A549 (cell line): ENCODE measurements at regions not wholly inside any gene's neighbourhood (a gene's known extent, or its start where the extent isn't known, plus 50 kb on each side); places are given as distances from the start of the nearest gene placed in this dataset.

Source experiments
- ATAC-seq, 2 experiments: fragments of 200-7000 bp in 1 of 2; fragments of >200 bp in 1 of 2; cut with Nextera tagmentation in 1 of 2; cut with Tn5 transposase in 1 of 2; 3 replicates each; pipeline versions ENCODE4 v1.8.0 to v1.9.1; 2018 to 2020; ENCODE audit warnings: mild to moderate bottlenecking in 1 of 2, moderate library complexity in 1 of 2
- CTCF ChIA-PET: fragments of 300-600 bp; sonication (Branson Sonifier 250); formaldehyde crosslinking; extraction: SDS; loops from one replicate; lab custom pipeline; 2021; ENCODE audit warnings: antibody characterized with exemption, inconsistent platforms; lab: Yijun Ruan, JAX
- POLR2A ChIA-PET: fragments of 350-600 bp; formaldehyde crosslinking; extraction: SDS; loops from one replicate; lab custom pipeline; 2021; ENCODE audit warnings: antibody characterized with exemption, inconsistent platforms; lab: Yijun Ruan, JAX
- DNase-seq, 2 experiments: peaks; one replicate each; pipeline versions ENCODE4 v3.0.0 to v3.0.0-alpha.2; 2011 to 2016; ENCODE audit warnings: low read depth in 1 of 2, low spot score in 1 of 2
- FAIRE-seq: peaks from 2 replicates; lab custom pipeline; 2011; peaks lifted over from hg19 to GRCh38; lab: Jason Lieb, UNC
- H3K27ac ChIP-seq, 2 experiments: fragments of >200 bp; sonication (Bioruptor Twin); formaldehyde crosslinking; 3 replicates each; pipeline ENCODE4 v1.5.1; 2016 to 2017
- H3K4me1 ChIP-seq: fragments of >200 bp; sonication (Bioruptor Twin); formaldehyde crosslinking; 3 replicates; pipeline ENCODE4 v1.6.1; 2016
- H3K4me2 ChIP-seq: fragments of >200 bp; sonication (Bioruptor Twin); formaldehyde crosslinking; 3 replicates; pipeline ENCODE4 v1.6.1; 2016
- H3K4me3 ChIP-seq: fragments of >200 bp; sonication (Bioruptor Twin); formaldehyde crosslinking; 3 replicates; pipeline ENCODE4 v1.5.1; 2016
- H3K9me3 ChIP-seq: fragments of >200 bp; sonication (Bioruptor Twin); formaldehyde crosslinking; 3 replicates; pipeline ENCODE4 v1.6.1; 2016
- CHD4 ChIP-seq: fragments of 200-600 bp; sonication (generic); IDR thresholded peaks from 2 replicates; pipeline ENCODE4 v1.6.1; 2016; ENCODE audit warnings: antibody characterized with exemption, mild to moderate bottlenecking, borderline replicate concordance
- CTCF ChIP-seq: fragments of >200 bp; sonication (Bioruptor Twin); formaldehyde crosslinking; IDR thresholded peaks from 3 replicates; pipeline ENCODE4 v1.5.1; 2016
- EP300 ChIP-seq, 2 experiments: fragments of >200 bp; sonication (Bioruptor Twin); formaldehyde crosslinking; IDR thresholded peaks; 2 replicates in 1 of 2; 3 replicates in 1 of 2; pipeline ENCODE4 v1.6.1; 2016 to 2017
- FOSB ChIP-seq: fragments of 250-450 bp; sonication (Bioruptor Pico); IDR thresholded peaks from 2 replicates; pipeline ENCODE4 v1.5.0; 2020; ENCODE audit warnings: mild to moderate bottlenecking, moderate library complexity
- GATA3 ChIP-seq: IDR thresholded peaks from 2 replicates; pipeline ENCODE4 v1.6.1; 2012; ENCODE audit warnings: borderline replicate concordance
- HDAC2 ChIP-seq: fragments of 200-600 bp; sonication (generic); IDR thresholded peaks from 2 replicates; pipeline ENCODE4 v1.6.1; 2016
- HEYL ChIP-seq: fragments of 250-450 bp; sonication (Bioruptor Pico); IDR thresholded peaks from 2 replicates; pipeline ENCODE4 v1.8.0; 2021; ENCODE audit warnings: mild to moderate bottlenecking, moderate library complexity
- KDM5A ChIP-seq: fragments of 200-600 bp; sonication (generic); IDR thresholded peaks from 2 replicates; pipeline ENCODE4 v1.6.1; 2016; ENCODE audit warnings: antibody characterized with exemption, mild to moderate bottlenecking
- NFE2L2 ChIP-seq: fragments of 150-350 bp; conservative IDR thresholded peaks from 2 replicates; pipeline ENCODE4 v1.6.1; 2014; ENCODE audit warnings: low read length
- NR3C1 ChIP-seq: fragments of >200 bp; sonication (Bioruptor Twin); formaldehyde crosslinking; IDR thresholded peaks from 3 replicates; pipeline ENCODE4 v1.6.1; 2017
- RAD21 ChIP-seq, 2 experiments: fragments of >200 bp in 1 of 2; sonication (Bioruptor Twin) in 1 of 2; formaldehyde crosslinking in 1 of 2; IDR thresholded peaks in 1 of 2; conservative IDR thresholded peaks in 1 of 2; 2 replicates in 1 of 2; 3 replicates in 1 of 2; pipeline ENCODE4 v1.6.1; 2012 to 2018; ENCODE audit warnings: inconsistent platforms in 1 of 2
- RCOR1 ChIP-seq: fragments of 150-350 bp; IDR thresholded peaks from 2 replicates; pipeline ENCODE4 v1.6.1; 2014; ENCODE audit warnings: antibody characterized with exemption, low read length, low read depth
- RNF2 ChIP-seq: fragments of 200-600 bp; sonication (generic); IDR thresholded peaks from 2 replicates; pipeline ENCODE4 v1.6.1; 2016; ENCODE audit warnings: low read depth, mild to moderate bottlenecking, antibody characterized with exemption, moderate library complexity, borderline replicate concordance
- ZC3H11A ChIP-seq: fragments of 450-650 bp; IDR thresholded peaks from 2 replicates; pipeline ENCODE4 v1.6.1; 2014; ENCODE audit warnings: antibody characterized with exemption, mild to moderate bottlenecking
- ZFP36 ChIP-seq: fragments of 450-650 bp; IDR thresholded peaks from 2 replicates; pipeline ENCODE4 v1.6.1; 2014; ENCODE audit warnings: borderline replicate concordance; ENCODE audit not compliant: partially characterized antibody
- WGBS: methylation state at CpG from one replicate; pipeline ENCODE4 v1.1.6; 2017; ENCODE audit errors: missing lambda C conversion rate; 5-methylcytosine and 5-hydroxymethylcytosine counted together
- TF ChIP-seq, protein P1 (sequence below): fragments of >200 bp; sonication (Bioruptor Twin); formaldehyde crosslinking; IDR thresholded peaks from 3 replicates; pipeline ENCODE4 v1.6.1; 2016
- TF ChIP-seq, protein P2 (sequence below): fragments of 200-600 bp; sonication (generic); IDR thresholded peaks from 2 replicates; pipeline ENCODE4 v1.6.1; 2016; ENCODE audit warnings: antibody characterized with exemption, mild to moderate bottlenecking, moderate library complexity

DNA sequence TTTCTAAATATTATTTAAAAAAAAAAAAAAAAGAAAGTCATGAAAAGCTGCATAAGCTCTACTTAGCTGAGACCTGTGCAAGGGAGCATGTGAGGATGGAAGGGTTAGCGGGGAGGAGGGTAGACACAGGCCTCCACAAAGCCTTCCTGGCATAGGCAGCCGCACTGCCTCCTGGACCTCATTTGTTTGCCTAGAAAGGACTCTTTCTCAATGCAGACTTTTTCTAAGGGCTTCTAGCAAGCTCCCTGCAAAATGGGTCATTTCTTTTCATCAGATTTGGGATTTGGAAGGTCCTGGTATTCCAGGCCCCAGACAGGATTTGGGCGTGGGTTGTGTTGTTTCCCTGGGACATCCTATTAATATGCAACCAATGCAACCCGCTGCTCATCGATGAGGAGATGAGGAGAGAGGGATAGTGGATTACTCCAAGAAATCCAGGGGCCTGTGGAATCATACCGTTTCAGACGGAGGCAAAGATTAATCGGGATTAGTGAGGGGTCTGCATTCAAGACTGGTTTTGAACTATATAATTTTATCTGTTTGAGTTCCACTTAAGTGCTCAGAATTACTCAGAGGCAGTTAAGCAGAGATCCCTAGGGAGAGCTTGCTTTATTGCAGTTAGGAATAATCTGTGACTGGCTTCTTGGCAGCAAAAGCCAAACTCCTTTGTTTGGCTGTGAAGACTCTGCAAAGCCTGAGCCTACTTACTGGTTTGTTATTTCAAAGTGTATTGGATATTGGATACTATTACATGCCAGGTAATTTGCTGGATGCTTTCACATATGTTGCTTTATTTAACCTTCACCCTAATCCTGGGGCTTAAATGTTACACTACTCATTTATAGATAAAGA, 106.9 kb upstream of the NAV2 start:
- no peak for FAIRE-seq
- 84% methylated on average over 8 of the region's 8 CpGs for WGBS
- Histone ChIP-seq H3K4me2 (no peak overlapping the region), H3K4me3 (no peak overlapping the region), H3K9me3 (no peaks in the 10 kb centered on the region), H3K27ac (no peak overlapping the region)
- ATAC-seq: no peak
- TF ChIP-seq CTCF: no peak
- no peak for TF ChIP-seq GATA3
- TF ChIP-seq RNF2: no peak
- TF ChIP-seq ZFP36: no peak
- no peak for TF ChIP-seq HDAC2
- TF ChIP-seq NFE2L2: no peak
- no peak for TF ChIP-seq ZC3H11A
- no peak for TF ChIP-seq CHD4
- TF ChIP-seq, protein P1, sequence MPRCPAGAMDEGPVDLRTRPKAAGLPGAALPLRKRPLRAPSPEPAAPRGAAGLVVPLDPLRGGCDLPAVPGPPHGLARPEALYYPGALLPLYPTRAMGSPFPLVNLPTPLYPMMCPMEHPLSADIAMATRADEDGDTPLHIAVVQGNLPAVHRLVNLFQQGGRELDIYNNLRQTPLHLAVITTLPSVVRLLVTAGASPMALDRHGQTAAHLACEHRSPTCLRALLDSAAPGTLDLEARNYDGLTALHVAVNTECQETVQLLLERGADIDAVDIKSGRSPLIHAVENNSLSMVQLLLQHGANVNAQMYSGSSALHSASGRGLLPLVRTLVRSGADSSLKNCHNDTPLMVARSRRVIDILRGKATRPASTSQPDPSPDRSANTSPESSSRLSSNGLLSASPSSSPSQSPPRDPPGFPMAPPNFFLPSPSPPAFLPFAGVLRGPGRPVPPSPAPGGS: no peak
- TF ChIP-seq HEYL (CRISPR knock-in tag): no peak
- TF ChIP-seq, protein P2, sequence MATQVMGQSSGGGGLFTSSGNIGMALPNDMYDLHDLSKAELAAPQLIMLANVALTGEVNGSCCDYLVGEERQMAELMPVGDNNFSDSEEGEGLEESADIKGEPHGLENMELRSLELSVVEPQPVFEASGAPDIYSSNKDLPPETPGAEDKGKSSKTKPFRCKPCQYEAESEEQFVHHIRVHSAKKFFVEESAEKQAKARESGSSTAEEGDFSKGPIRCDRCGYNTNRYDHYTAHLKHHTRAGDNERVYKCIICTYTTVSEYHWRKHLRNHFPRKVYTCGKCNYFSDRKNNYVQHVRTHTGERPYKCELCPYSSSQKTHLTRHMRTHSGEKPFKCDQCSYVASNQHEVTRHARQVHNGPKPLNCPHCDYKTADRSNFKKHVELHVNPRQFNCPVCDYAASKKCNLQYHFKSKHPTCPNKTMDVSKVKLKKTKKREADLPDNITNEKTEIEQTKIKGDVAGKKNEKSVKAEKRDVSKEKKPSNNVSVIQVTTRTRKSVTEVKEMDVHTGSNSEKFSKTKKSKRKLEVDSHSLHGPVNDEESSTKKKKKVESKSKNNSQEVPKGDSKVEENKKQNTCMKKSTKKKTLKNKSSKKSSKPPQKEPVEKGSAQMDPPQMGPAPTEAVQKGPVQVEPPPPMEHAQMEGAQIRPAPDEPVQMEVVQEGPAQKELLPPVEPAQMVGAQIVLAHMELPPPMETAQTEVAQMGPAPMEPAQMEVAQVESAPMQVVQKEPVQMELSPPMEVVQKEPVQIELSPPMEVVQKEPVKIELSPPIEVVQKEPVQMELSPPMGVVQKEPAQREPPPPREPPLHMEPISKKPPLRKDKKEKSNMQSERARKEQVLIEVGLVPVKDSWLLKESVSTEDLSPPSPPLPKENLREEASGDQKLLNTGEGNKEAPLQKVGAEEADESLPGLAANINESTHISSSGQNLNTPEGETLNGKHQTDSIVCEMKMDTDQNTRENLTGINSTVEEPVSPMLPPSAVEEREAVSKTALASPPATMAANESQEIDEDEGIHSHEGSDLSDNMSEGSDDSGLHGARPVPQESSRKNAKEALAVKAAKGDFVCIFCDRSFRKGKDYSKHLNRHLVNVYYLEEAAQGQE: no peak
- no peak for TF ChIP-seq NR3C1
- no peak for TF ChIP-seq KDM5A
- TF ChIP-seq, all 56 proteins: peak for 0
- peaks cover 6% of the 10 kb centered on the region for H3K4me1 ChIP-seq
- DNase-seq: no peak
- POLR2A ChIA-PET: no interaction called here
- CTCF ChIA-PET: interaction anchor here (1.1 to 2.5 kb wide), 4 partner anchors 11 to 52 kb away, joined by 3 to 7 read pairs (median 4); no protein-coding TSS in a partner anchor

GRCh38 chr11:19604679-19605375, 107.8 kb upstream of the NAV2 start:
- FAIRE-seq: no peak
- CTCF ChIA-PET: interaction anchor here (1.5 kb wide), 1 partner anchor 14 kb away, joined by 3 read pairs; no protein-coding TSS in a partner anchor
- WGBS: 84% methylated on average over 2 of the region's 2 CpGs

More at GRCh38 chr11:19604679-19605375, 107.8 kb upstream of the NAV2 start:
- POLR2A ChIA-PET: no interaction called here
- H3K4me3 ChIP-seq: no peak overlapping the region
- H3K27ac ChIP-seq: no peak overlapping the region
- DNase-seq: no peak
- TF ChIP-seq RCOR1 (no peak), FOSB (CRISPR knock-in tag) (no peak), RAD21 (conservative IDR thresholded peaks at IDR 0.05 in 1 of 2, IDR thresholded peaks at IDR 0.05 in 1 of 2) (no peak), EP300 (IDR thresholded peaks at IDR 0.05) (no peak), GATA3 (no peak)
- no peak overlapping the region for H3K4me2 ChIP-seq
- peaks cover 15% of the 10 kb centered on the region for H3K4me1 ChIP-seq
- no peaks in the 10 kb centered on the region for H3K9me3 ChIP-seq
- ATAC-seq: no peak
